ENCODE measurements at regions not wholly inside any gene's neighbourhood (a gene's known extent, or its start where the extent isn't known, plus 50 kb on each side); places are given as distances from the start of the nearest gene placed in this dataset.

GRCh38 chr9:3677541-3677940 lies 151.7 kb upstream of the RFX3 start:
- TF ChIP-seq CTCF (IDR thresholded peaks at IDR 0.05) (no peak), POLR2A (IDR thresholded peaks at IDR 0.05) (no peak)

Measured in uterus (tissue), 2 donors.